Activated B cell treated with CpG ODN at 0.5 μM for 24 hours (primary cell): ENCODE measurements at regions not wholly inside any gene's neighbourhood (a gene's known extent, or its start where the extent isn't known, plus 50 kb on each side); places are given as distances from the start of the nearest gene placed in this dataset.
"Not testable (repeated sequence)": the region's sequence is repeated elsewhere in the genome, so short reads cannot be mapped to it uniquely, and the experiment has no call there.

Experiments used
- ATAC-seq: fragments of 200-7000 bp; cut with Tn5 transposase; one replicate; pipeline ENCODE4 v1.10.0; 2021; ENCODE audit warnings: low read depth, mild to moderate bottlenecking, moderate library complexity
- CTCF ChIA-PET: fragments of 350-600 bp; sonication (Branson Sonifier 250); formaldehyde crosslinking; loops from one replicate; lab custom pipeline; 2021; ENCODE audit warnings: antibody characterized with exemption; lab: Charles Lee
- POLR2A ChIA-PET: fragments of 350-600 bp; sonication (Branson Sonifier 250); formaldehyde crosslinking; loops from one replicate; lab custom pipeline; 2021; ENCODE audit warnings: antibody characterized with exemption; lab: Charles Lee
- DNase-seq: peaks from one replicate; pipeline ENCODE4 v3.0.0; 2022
- H3K27ac Mint-ChIP-seq: one replicate; pipeline ENCODE4 v1.8.0; 2020; ENCODE audit warnings: mixed read lengths
- H3K27me3 Mint-ChIP-seq: one replicate; pipeline ENCODE4 v1.8.0; 2021; ENCODE audit warnings: mixed read lengths
- H3K36me3 Mint-ChIP-seq: one replicate; pipeline ENCODE4 v1.8.0; 2021; ENCODE audit warnings: low read depth, mixed read lengths
- H3K4me1 Mint-ChIP-seq: one replicate; pipeline ENCODE4 v1.8.0; 2021; ENCODE audit warnings: mixed read lengths
- H3K4me3 Mint-ChIP-seq: one replicate; pipeline ENCODE4 v1.8.0; 2020; ENCODE audit warnings: mild to moderate bottlenecking, mixed read lengths
- H3K9me3 Mint-ChIP-seq: one replicate; pipeline ENCODE4 v1.8.0; 2020; ENCODE audit warnings: mixed read lengths
- intact Hi-C: fragments of 100-400 bp; cut with micrococcal nuclease; formaldehyde crosslinking; loops from one replicate; pipeline ENCODE4 v1.15.1; 2024
- TF ChIP-seq, protein P1 (sequence below): fragments of 200-600 bp; IDR thresholded peaks from one replicate; pipeline ENCODE4 v1.8.0; 2022; ENCODE audit warnings: antibody characterized with exemption, mild to moderate bottlenecking

DNA sequence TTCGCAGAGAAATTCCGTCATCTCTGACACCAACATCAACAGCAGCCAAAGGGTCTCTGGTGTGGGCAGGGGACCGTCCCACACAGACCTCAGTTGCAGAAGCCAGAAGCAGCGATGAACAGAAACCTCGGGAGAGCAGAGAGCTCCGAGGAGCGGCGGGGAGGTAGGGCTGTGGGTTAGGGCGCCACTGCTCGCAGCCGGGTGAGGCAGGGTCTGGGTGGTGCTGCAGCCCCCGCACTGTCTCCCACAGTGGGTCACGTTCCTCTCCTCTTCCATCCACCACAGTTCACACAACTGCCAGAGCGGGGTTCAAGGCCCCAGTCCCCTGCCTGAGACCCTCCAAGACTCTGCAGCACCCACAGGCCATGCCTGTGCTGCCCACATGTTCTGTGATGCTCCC is 99.9 kb downstream of the OLFM1 start:
- Mint-ChIP-seq H3K27ac (no peak overlapping the region), H3K36me3 (no peaks in the 10 kb centered on the region), H3K4me1 (no peaks in the 10 kb centered on the region), H3K27me3 (peaks cover 2% of the 10 kb centered on the region), H3K9me3 (no peaks in the 10 kb centered on the region), H3K4me3 (no peak overlapping the region)
- DNase-seq = no peak
- no peak for ATAC-seq
- ChIA-PET CTCF (no interaction called here), POLR2A (no interaction called here)
- intact Hi-C loops = no loop called here
- TF ChIP-seq, protein P1, sequence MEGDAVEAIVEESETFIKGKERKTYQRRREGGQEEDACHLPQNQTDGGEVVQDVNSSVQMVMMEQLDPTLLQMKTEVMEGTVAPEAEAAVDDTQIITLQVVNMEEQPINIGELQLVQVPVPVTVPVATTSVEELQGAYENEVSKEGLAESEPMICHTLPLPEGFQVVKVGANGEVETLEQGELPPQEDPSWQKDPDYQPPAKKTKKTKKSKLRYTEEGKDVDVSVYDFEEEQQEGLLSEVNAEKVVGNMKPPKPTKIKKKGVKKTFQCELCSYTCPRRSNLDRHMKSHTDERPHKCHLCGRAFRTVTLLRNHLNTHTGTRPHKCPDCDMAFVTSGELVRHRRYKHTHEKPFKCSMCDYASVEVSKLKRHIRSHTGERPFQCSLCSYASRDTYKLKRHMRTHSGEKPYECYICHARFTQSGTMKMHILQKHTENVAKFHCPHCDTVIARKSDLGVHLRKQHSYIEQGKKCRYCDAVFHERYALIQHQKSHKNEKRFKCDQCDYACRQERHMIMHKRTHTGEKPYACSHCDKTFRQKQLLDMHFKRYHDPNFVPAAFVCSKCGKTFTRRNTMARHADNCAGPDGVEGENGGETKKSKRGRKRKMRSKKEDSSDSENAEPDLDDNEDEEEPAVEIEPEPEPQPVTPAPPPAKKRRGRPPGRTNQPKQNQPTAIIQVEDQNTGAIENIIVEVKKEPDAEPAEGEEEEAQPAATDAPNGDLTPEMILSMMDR = no peak

DNA sequence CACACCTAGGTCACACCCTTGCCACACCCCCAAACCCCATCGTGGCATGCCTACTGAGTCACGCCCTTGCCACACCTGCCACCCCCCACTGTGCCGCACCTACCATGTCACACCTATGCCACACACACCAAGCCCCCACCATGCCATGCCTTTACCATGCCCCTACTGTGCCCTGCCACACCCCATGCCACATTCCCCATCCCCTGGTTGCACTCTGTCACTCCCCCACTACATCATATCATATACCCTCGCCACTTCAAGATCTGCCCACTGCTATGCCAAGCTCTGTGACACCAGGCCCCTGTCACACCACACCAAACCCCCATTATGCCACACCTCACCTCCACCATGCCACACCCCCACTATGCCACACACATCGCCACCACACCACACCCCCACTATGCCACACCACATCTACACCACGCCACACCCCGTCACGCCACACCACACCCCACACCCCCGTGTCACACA is 101.2 kb downstream of the OLFM1 start:
- ChIA-PET POLR2A (no interaction called here), CTCF (no interaction called here)
- ATAC-seq (no peak), DNase-seq (no peak)
- intact Hi-C loops = no loop called here
- no peak overlapping the region for H3K4me3 Mint-ChIP-seq
- H3K9me3 Mint-ChIP-seq = no peaks in the 10 kb centered on the region
- H3K27ac Mint-ChIP-seq = no peak overlapping the region
- H3K36me3 Mint-ChIP-seq = no peaks in the 10 kb centered on the region
- peaks cover 6% of the 10 kb centered on the region for H3K27me3 Mint-ChIP-seq
- TF ChIP-seq, protein P1 = no peak
- no peaks in the 10 kb centered on the region for H3K4me1 Mint-ChIP-seq

DNA sequence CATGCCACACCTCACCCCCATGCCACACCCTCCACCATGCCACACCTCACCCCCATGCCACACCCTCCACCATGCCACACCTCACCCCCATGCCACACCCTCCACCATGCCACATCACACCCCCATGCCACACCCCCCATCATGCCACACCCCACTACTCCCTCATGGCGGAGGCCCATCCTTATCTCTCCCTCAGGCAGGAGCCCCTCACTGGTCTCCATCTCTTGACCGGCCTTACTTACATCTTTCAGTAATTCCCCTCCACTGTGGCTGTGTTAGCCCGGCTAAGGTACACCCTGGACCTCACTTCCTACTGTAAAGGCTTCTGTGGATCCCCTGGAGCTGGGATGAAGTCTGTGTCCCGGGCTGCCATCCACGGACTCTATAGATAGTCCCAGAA is 102.0 kb downstream of the OLFM1 start:
- H3K4me3 Mint-ChIP-seq = no peak overlapping the region
- H3K9me3 Mint-ChIP-seq = no peaks in the 10 kb centered on the region
- no peaks in the 10 kb centered on the region for H3K36me3 Mint-ChIP-seq
- no peak for DNase-seq
- H3K4me1 Mint-ChIP-seq = no peaks in the 10 kb centered on the region
- TF ChIP-seq, protein P1 = no peak
- H3K27me3 Mint-ChIP-seq = peaks cover 6% of the 10 kb centered on the region
- H3K27ac Mint-ChIP-seq = no peak overlapping the region
- POLR2A ChIA-PET = no interaction called here
- CTCF ChIA-PET = no interaction called here
- intact Hi-C loops = no loop called here
- no peak for ATAC-seq

DNA sequence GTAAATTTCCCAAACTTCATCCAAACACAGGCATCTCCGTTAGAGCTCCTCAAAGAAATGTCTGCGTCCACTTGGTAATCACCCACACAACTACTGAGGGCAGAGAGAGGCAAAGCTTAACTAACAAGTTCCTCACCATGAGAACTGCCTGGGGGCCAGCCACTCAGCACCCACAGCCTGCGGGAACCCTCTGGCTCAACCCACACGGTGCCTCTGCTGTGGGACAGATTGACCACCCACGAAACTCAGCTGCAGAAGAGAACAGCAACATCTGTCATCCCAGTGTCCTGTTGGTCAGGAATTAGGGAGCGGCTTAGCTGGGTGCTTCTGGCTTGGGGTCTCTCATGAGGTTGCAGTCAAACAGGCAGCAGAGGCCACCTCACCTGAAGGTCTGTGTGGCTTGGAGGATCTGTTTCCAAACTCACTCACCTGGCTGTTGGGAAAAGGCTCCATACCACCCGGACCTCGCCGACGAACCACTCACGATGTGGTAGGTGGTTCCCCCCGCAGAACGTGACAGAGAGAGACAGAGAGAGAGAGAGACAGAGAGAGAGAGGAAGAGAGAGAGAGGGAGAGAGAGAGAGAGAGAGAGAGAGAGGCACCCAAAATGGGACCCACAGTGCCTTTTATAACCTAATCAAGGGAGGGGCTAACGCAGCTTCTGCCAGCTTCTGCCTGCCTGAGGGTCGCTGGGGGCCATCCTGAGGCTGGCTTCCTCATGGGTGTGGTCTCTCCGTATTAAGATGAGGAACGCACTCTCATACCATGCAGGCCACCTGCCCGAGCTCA is 103.5 kb downstream of the OLFM1 start:
- Mint-ChIP-seq H3K4me1 (no peaks in the 10 kb centered on the region), H3K4me3 (no peak overlapping the region), H3K27me3 (peaks cover 6% of the 10 kb centered on the region), H3K27ac (no peak overlapping the region), H3K36me3 (no peaks in the 10 kb centered on the region), H3K9me3 (no peaks in the 10 kb centered on the region)
- ChIA-PET CTCF (no interaction called here), POLR2A (no interaction called here)
- ATAC-seq (no peak), DNase-seq (no peak)
- TF ChIP-seq, protein P1 = no peak
- intact Hi-C loops = no loop called here

DNA sequence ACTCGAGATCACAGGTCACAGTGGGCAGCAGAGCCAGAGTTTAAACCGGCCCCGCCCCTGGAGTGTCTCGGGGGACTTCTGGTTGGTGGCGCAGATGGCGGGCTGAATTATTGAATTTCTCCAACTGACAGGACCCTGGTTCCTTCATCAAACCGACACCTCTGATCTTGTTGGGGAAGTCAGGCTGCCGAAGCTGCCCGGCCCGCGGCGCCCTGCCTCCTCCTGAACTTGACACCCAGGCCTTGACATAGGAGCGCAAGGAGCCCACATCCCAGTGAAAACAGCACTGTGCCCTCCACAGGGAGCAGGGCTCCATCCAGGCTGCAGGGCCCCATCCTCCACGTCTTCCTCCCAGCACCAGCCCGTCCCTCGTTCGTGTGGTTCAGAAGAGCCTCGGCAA is 105.2 kb downstream of the OLFM1 start:
- CTCF ChIA-PET = no interaction called here
- TF ChIP-seq, protein P1 = no peak
- no peak for DNase-seq
- POLR2A ChIA-PET = no interaction called here
- Mint-ChIP-seq H3K4me1 (no peaks in the 10 kb centered on the region), H3K27ac (no peak overlapping the region), H3K27me3 (peaks cover 6% of the 10 kb centered on the region), H3K4me3 (no peak overlapping the region), H3K9me3 (peaks cover 2% of the 10 kb centered on the region), H3K36me3 (no peaks in the 10 kb centered on the region)
- no peak for ATAC-seq
- intact Hi-C loops = no loop called here

DNA sequence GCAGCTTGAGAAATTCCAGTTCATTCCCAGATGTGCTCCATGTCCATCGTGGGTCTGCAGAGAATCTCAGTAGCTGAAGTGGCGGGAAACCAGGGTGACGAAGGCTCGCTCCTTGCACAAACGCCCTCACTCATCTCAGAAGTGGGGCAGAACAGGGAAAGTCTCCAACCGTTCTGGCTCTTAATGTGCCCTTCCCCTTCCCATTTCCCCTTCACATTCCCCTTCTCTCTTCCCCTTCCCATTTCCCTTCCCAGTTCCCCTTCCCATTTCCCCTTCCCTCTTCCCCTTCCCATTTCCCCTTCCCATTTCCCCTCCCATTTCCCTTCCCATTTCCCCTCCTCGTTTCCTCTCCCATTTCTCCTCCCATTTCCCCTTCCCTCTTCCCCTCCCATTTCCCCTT is 108.5 kb downstream of the OLFM1 start:
- H3K27ac Mint-ChIP-seq, H3K4me3 Mint-ChIP-seq, POLR2A ChIA-PET, H3K4me1 Mint-ChIP-seq, CTCF ChIA-PET, intact Hi-C loops, H3K9me3 Mint-ChIP-seq, DNase-seq, H3K36me3 Mint-ChIP-seq, ATAC-seq: not testable (repeated sequence)
- peaks cover 14% of the 10 kb centered on the region for H3K27me3 Mint-ChIP-seq
